HL-60 (cell line): ENCODE measurements at regions not wholly inside any gene's neighbourhood (a gene's known extent, or its start where the extent isn't known, plus 50 kb on each side); places are given as distances from the start of the nearest gene placed in this dataset.
"Not testable (repeated sequence)": the region's sequence is repeated elsewhere in the genome, so short reads cannot be mapped to it uniquely, and the experiment has no call there.

Source experiments
- POLR2AphosphoS5 ChIP-seq: IDR thresholded peaks from 2 replicates; pipeline ENCODE4 v1.6.1; 2012; ENCODE audit warnings: low read depth
- TF ChIP-seq, protein P1 (sequence below): IDR thresholded peaks from one replicate; pipeline ENCODE4 v1.5.1; 2011; ENCODE audit warnings: low read length, control low read depth, inconsistent platforms; ENCODE audit not compliant: insufficient read depth
- TF ChIP-seq, protein P2 (sequence below): IDR thresholded peaks from 2 replicates; pipeline ENCODE4 v1.6.1; 2012; ENCODE audit warnings: low read depth; ENCODE audit not compliant: insufficient replicate concordance

DNA sequence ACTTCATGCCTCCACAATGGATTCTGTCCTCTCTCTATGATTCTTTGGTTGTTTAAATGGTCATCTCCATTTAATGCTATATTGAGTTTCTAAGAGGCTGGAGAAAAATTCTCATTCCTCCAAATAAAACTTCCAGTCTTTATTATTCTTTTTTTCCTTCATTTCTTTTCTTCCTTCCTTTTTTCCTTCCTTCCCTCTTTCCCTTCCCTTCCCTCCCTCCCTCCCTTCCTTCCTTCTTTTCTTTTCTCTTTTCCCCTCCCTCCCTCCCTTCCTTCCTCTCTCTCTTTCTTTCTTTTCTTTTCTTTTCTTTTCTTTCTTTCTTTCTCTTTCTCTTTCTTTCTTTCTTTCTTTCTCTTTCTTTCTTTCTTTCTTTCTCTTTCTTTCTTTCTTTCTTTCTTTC, 386.1 kb upstream of the PROX1 start:
- TF ChIP-seq, protein P1, sequence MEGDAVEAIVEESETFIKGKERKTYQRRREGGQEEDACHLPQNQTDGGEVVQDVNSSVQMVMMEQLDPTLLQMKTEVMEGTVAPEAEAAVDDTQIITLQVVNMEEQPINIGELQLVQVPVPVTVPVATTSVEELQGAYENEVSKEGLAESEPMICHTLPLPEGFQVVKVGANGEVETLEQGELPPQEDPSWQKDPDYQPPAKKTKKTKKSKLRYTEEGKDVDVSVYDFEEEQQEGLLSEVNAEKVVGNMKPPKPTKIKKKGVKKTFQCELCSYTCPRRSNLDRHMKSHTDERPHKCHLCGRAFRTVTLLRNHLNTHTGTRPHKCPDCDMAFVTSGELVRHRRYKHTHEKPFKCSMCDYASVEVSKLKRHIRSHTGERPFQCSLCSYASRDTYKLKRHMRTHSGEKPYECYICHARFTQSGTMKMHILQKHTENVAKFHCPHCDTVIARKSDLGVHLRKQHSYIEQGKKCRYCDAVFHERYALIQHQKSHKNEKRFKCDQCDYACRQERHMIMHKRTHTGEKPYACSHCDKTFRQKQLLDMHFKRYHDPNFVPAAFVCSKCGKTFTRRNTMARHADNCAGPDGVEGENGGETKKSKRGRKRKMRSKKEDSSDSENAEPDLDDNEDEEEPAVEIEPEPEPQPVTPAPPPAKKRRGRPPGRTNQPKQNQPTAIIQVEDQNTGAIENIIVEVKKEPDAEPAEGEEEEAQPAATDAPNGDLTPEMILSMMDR = not testable (repeated sequence)
- TF ChIP-seq POLR2AphosphoS5 = not testable (repeated sequence)
- TF ChIP-seq, protein P2, sequence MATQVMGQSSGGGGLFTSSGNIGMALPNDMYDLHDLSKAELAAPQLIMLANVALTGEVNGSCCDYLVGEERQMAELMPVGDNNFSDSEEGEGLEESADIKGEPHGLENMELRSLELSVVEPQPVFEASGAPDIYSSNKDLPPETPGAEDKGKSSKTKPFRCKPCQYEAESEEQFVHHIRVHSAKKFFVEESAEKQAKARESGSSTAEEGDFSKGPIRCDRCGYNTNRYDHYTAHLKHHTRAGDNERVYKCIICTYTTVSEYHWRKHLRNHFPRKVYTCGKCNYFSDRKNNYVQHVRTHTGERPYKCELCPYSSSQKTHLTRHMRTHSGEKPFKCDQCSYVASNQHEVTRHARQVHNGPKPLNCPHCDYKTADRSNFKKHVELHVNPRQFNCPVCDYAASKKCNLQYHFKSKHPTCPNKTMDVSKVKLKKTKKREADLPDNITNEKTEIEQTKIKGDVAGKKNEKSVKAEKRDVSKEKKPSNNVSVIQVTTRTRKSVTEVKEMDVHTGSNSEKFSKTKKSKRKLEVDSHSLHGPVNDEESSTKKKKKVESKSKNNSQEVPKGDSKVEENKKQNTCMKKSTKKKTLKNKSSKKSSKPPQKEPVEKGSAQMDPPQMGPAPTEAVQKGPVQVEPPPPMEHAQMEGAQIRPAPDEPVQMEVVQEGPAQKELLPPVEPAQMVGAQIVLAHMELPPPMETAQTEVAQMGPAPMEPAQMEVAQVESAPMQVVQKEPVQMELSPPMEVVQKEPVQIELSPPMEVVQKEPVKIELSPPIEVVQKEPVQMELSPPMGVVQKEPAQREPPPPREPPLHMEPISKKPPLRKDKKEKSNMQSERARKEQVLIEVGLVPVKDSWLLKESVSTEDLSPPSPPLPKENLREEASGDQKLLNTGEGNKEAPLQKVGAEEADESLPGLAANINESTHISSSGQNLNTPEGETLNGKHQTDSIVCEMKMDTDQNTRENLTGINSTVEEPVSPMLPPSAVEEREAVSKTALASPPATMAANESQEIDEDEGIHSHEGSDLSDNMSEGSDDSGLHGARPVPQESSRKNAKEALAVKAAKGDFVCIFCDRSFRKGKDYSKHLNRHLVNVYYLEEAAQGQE = not testable (repeated sequence)
